ENCODE measurements at regions not wholly inside any gene's neighbourhood (a gene's known extent, or its start where the extent isn't known, plus 50 kb on each side); places are given as distances from the start of the nearest gene placed in this dataset.

GRCh38 chr13:85461621-85462020, 337.6 kb downstream of the SLITRK6 start:
- no peak for TF ChIP-seq CTCF (conservative IDR thresholded peaks at IDR 0.05; ENCODE audit: low read depth in 2 of 2)
- TF ChIP-seq, protein P1, sequence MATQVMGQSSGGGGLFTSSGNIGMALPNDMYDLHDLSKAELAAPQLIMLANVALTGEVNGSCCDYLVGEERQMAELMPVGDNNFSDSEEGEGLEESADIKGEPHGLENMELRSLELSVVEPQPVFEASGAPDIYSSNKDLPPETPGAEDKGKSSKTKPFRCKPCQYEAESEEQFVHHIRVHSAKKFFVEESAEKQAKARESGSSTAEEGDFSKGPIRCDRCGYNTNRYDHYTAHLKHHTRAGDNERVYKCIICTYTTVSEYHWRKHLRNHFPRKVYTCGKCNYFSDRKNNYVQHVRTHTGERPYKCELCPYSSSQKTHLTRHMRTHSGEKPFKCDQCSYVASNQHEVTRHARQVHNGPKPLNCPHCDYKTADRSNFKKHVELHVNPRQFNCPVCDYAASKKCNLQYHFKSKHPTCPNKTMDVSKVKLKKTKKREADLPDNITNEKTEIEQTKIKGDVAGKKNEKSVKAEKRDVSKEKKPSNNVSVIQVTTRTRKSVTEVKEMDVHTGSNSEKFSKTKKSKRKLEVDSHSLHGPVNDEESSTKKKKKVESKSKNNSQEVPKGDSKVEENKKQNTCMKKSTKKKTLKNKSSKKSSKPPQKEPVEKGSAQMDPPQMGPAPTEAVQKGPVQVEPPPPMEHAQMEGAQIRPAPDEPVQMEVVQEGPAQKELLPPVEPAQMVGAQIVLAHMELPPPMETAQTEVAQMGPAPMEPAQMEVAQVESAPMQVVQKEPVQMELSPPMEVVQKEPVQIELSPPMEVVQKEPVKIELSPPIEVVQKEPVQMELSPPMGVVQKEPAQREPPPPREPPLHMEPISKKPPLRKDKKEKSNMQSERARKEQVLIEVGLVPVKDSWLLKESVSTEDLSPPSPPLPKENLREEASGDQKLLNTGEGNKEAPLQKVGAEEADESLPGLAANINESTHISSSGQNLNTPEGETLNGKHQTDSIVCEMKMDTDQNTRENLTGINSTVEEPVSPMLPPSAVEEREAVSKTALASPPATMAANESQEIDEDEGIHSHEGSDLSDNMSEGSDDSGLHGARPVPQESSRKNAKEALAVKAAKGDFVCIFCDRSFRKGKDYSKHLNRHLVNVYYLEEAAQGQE (IDR thresholded peaks at IDR 0.05; ENCODE audit: unreplicated experiment) = no peak
